ENCODE measurements at regions not wholly inside any gene's neighbourhood (a gene's known extent, or its start where the extent isn't known, plus 50 kb on each side); places are given as distances from the start of the nearest gene placed in this dataset.
A peak's percentile ranks its signal among the peaks of the same experiment; 100 is the strongest.
"Not testable (repeated sequence)": the region's sequence is repeated elsewhere in the genome, so short reads cannot be mapped to it uniquely, and the experiment has no call there.

- no peak overlapping the region for H3K4me3 ChIP-seq (ENCODE audit: low read depth, low read length)
- DNase-seq (ENCODE audit: low read depth): no peak
Observed at GRCh38 chr2:150126839-150127238, 360.6 kb downstream of the RND3 start.

- no peak for DNase-seq (ENCODE audit: low read depth)
Observed at GRCh38 chr2:150126143-150126740, 361.2 kb downstream of the RND3 start.

GRCh38 chr2:150125708-150126107 lies 361.8 kb downstream of the RND3 start:
- H3K4me3 ChIP-seq (ENCODE audit: low read depth, low read length): no peak overlapping the region
- peak; percentile 66 for DNase-seq (ENCODE audit: low read depth)

More at GRCh38 chr2:150126143-150126740, 361.2 kb downstream of the RND3 start:
- H3K4me3 ChIP-seq (ENCODE audit: low read depth, low read length): no peak overlapping the region

- H3K4me3 ChIP-seq (ENCODE audit: low read depth, low read length): no peak overlapping the region
- no peak for DNase-seq (ENCODE audit: low read depth)
Observed at GRCh38 chr2:150125188-150125587, 362.3 kb downstream of the RND3 start.

GRCh38 chr2:150124739-150125138 lies 362.7 kb downstream of the RND3 start:
- H3K4me3 ChIP-seq (ENCODE audit: low read depth, low read length): no peak overlapping the region
- DNase-seq (ENCODE audit: low read depth): no peak

GRCh38 chr2:150122871-150123613 lies 364.4 kb downstream of the RND3 start:
- no peak for DNase-seq (ENCODE audit: low read depth)
- no peak overlapping the region for H3K4me3 ChIP-seq (ENCODE audit: low read depth, low read length)

- no peak overlapping the region for H3K4me3 ChIP-seq (ENCODE audit: low read depth, low read length)
- no peak for DNase-seq (ENCODE audit: low read depth)
Observed at GRCh38 chr2:150122156-150122555, 365.3 kb downstream of the RND3 start.

GRCh38 chr2:150120326-150120955 lies 367.0 kb downstream of the RND3 start:
- no peak for DNase-seq (ENCODE audit: low read depth)
- H3K4me3 ChIP-seq (ENCODE audit: low read depth, low read length): no peak overlapping the region

- DNase-seq (ENCODE audit: low read depth): no peak
- H3K4me3 ChIP-seq (ENCODE audit: low read depth, low read length): no peak overlapping the region
Observed at GRCh38 chr2:150119819-150120218, 367.6 kb downstream of the RND3 start.

- not testable (repeated sequence) for H3K4me3 ChIP-seq (ENCODE audit: low read depth, low read length); DNase-seq (ENCODE audit: low read depth)
Observed at GRCh38 chr2:150114089-150114488, 373.4 kb downstream of the RND3 start.

- DNase-seq (ENCODE audit: low read depth): no peak
Observed at GRCh38 chr2:150110548-150110947, 376.9 kb downstream of the RND3 start.

GRCh38 chr2:150109912-150110311 lies 377.6 kb downstream of the RND3 start:
- no peak for DNase-seq (ENCODE audit: low read depth)
- no peak overlapping the region for H3K4me3 ChIP-seq (ENCODE audit: low read depth, low read length)

More at GRCh38 chr2:150110548-150110947, 376.9 kb downstream of the RND3 start:
- H3K4me3 ChIP-seq (ENCODE audit: low read depth, low read length): no peak overlapping the region

- no peak for DNase-seq (ENCODE audit: low read depth)
- no peak overlapping the region for H3K4me3 ChIP-seq (ENCODE audit: low read depth, low read length)
Observed at GRCh38 chr2:150109028-150109427, 378.4 kb downstream of the RND3 start.

- DNase-seq (ENCODE audit: low read depth): no peak
- no peak overlapping the region for H3K4me3 ChIP-seq (ENCODE audit: low read depth, low read length)
Observed at GRCh38 chr2:150107816-150108215, 379.7 kb downstream of the RND3 start.

- no peak for DNase-seq (ENCODE audit: low read depth)
Observed at GRCh38 chr2:150107170-150107569, 380.3 kb downstream of the RND3 start.

GRCh38 chr2:150101947-150102346 lies 385.5 kb downstream of the RND3 start:
- no peak for DNase-seq (ENCODE audit: low read depth)
- H3K4me3 ChIP-seq (ENCODE audit: low read depth, low read length): no peak overlapping the region

More at GRCh38 chr2:150107170-150107569, 380.3 kb downstream of the RND3 start:
- H3K4me3 ChIP-seq (ENCODE audit: low read depth, low read length): no peak overlapping the region

GRCh38 chr2:150100834-150101233 lies 386.6 kb downstream of the RND3 start:
- no peak for DNase-seq (ENCODE audit: low read depth)
- H3K4me3 ChIP-seq (ENCODE audit: low read depth, low read length): no peak overlapping the region

- DNase-seq (ENCODE audit: low read depth): no peak
- no peak overlapping the region for H3K4me3 ChIP-seq (ENCODE audit: low read depth, low read length)
Observed at GRCh38 chr2:150100336-150100735, 387.1 kb downstream of the RND3 start.

- DNase-seq (ENCODE audit: low read depth): no peak
- no peak overlapping the region for H3K4me3 ChIP-seq (ENCODE audit: low read depth, low read length)
Observed at GRCh38 chr2:150099805-150100204, 387.7 kb downstream of the RND3 start.

- no peak for DNase-seq (ENCODE audit: low read depth)
- H3K4me3 ChIP-seq (ENCODE audit: low read depth, low read length): no peak overlapping the region
Observed at GRCh38 chr2:150097901-150098531, 389.5 kb downstream of the RND3 start.

Measured in skeletal muscle cell (primary cell).